ENCODE measurements at regions not wholly inside any gene's neighbourhood (a gene's known extent, or its start where the extent isn't known, plus 50 kb on each side); places are given as distances from the start of the nearest gene placed in this dataset.

- TF ChIP-seq CTCF (IDR thresholded peaks at IDR 0.05) (no peak), POLR2A (IDR thresholded peaks at IDR 0.05) (no peak), POLR2AphosphoS5 (IDR thresholded peaks at IDR 0.05; ENCODE audit: insufficient read depth in 1 of 2, low read depth in 1 of 2) (no peak)
Observed at GRCh38 chr15:69679623-69680228, 227.1 kb downstream of the RPLP1 start.

Data from vagina (tissue), 2 donors.